K562 (cell line): ENCODE measurements at regions not wholly inside any gene's neighbourhood (a gene's known extent, or its start where the extent isn't known, plus 50 kb on each side); places are given as distances from the start of the nearest gene placed in this dataset.

Source experiments
- AFF4 ChIP-seq: sonication (generic); formaldehyde crosslinking; IDR thresholded peaks from 2 replicates; pipeline ENCODE4 v1.8.0; 2023; ENCODE audit warnings: mild to moderate bottlenecking, missing genetic modification reagents
- CREM ChIP-seq: IDR thresholded peaks from 2 replicates; pipeline ENCODE4 v1.6.1; 2014; ENCODE audit warnings: antibody characterized with exemption, low read depth
- CTCF ChIP-seq, 3 experiments: IDR thresholded peaks in 2 of 3; conservative IDR thresholded peaks in 1 of 3; 2 replicates each; pipeline ENCODE4 v1.5.1; 2011 to 2012; ENCODE audit warnings: low read length in 3 of 3, mild to moderate bottlenecking in 3 of 3, control low read depth in 2 of 3, improper control_type of control experiment in 1 of 3, inconsistent platforms in 1 of 3, low read depth in 1 of 3, mixed read lengths in 1 of 3, moderate library complexity in 1 of 3; ENCODE audit not compliant: insufficient read depth in 2 of 3
- E2F4 ChIP-seq: sonication (generic); formaldehyde crosslinking; IDR thresholded peaks from 2 replicates; pipeline ENCODE4 v1.8.0; 2022; ENCODE audit warnings: mild to moderate bottlenecking, low read depth, missing genetic modification reagents
- HDAC1 ChIP-seq, 2 experiments: fragments of 450-650 bp; IDR thresholded peaks; 2 replicates each; pipeline ENCODE4 v1.6.1; 2016 to 2017; ENCODE audit warnings: inconsistent platforms in 1 of 2, mild to moderate bottlenecking in 1 of 2, moderate library complexity in 1 of 2
- RB1 ChIP-seq: fragments of 450-650 bp; IDR thresholded peaks from 2 replicates; pipeline ENCODE4 v1.6.1; 2017; ENCODE audit warnings: low read depth, mild to moderate bottlenecking
- SIN3A ChIP-seq, 2 experiments: fragments of 150-350 bp in 1 of 2; IDR thresholded peaks; 2 replicates each; pipeline ENCODE4 v1.6.1; 2011 to 2016; ENCODE audit warnings: borderline replicate concordance in 2 of 2, low read depth in 2 of 2, low read length in 2 of 2, mild to moderate bottlenecking in 2 of 2, moderate library complexity in 2 of 2; ENCODE audit not compliant: control insufficient read depth in 1 of 2
- TEAD4 ChIP-seq, 2 experiments: sonication (generic) in 1 of 2; formaldehyde crosslinking in 1 of 2; IDR thresholded peaks; 2 replicates each; pipeline versions ENCODE4 v1.6.1 to v1.8.0; 2012 to 2022; ENCODE audit warnings: borderline replicate concordance in 1 of 2, inconsistent platforms in 1 of 2, low read length in 1 of 2, mild to moderate bottlenecking in 1 of 2, missing genetic modification reagents in 1 of 2
- USF1 ChIP-seq: sonication (generic); formaldehyde crosslinking; IDR thresholded peaks from 2 replicates; pipeline ENCODE4 v1.9.0; 2022; ENCODE audit warnings: mild to moderate bottlenecking, missing genetic modification reagents
- ZBTB1 ChIP-seq: sonication (generic); formaldehyde crosslinking; IDR thresholded peaks from 2 replicates; pipeline ENCODE4 v1.8.1; 2023; ENCODE audit warnings: missing genetic modification reagents, low read depth, mild to moderate bottlenecking, borderline replicate concordance

- TF ChIP-seq AFF4 (CRISPR knock-in tag) (no peak), HDAC1 (IDR thresholded peaks at IDR 0.05) (no peak), CREM (no peak), USF1 (CRISPR knock-in tag) (no peak), TEAD4 (IDR thresholded peaks at IDR 0.05; ENCODE audit: low read length) (no peak), TEAD4 (CRISPR knock-in tag; IDR thresholded peaks at IDR 0.05; ENCODE audit: borderline replicate concordance) (no peak), ZBTB1 (CRISPR knock-in tag) (no peak), CTCF (IDR thresholded peaks at IDR 0.05 in 2 of 3, conservative IDR thresholded peaks at IDR 0.05 in 1 of 3; ENCODE audit: insufficient read depth in 2 of 3, low read depth in 1 of 3, low read length in 3 of 3) (no peak), SIN3A (IDR thresholded peaks at IDR 0.05; ENCODE audit: borderline replicate concordance in 2 of 2, control insufficient read depth in 1 of 2, low read depth in 2 of 2, low read length in 2 of 2) (no peak), RB1 (no peak), E2F4 (CRISPR knock-in tag) (no peak)
Measured at GRCh38 chr20:10946124-10946880, 272.5 kb upstream of the JAG1 start.
